ENCODE measurements at regions not wholly inside any gene's neighbourhood (a gene's known extent, or its start where the extent isn't known, plus 50 kb on each side); places are given as distances from the start of the nearest gene placed in this dataset.
A peak's percentile ranks its signal among the peaks of the same experiment; 100 is the strongest.

DNA sequence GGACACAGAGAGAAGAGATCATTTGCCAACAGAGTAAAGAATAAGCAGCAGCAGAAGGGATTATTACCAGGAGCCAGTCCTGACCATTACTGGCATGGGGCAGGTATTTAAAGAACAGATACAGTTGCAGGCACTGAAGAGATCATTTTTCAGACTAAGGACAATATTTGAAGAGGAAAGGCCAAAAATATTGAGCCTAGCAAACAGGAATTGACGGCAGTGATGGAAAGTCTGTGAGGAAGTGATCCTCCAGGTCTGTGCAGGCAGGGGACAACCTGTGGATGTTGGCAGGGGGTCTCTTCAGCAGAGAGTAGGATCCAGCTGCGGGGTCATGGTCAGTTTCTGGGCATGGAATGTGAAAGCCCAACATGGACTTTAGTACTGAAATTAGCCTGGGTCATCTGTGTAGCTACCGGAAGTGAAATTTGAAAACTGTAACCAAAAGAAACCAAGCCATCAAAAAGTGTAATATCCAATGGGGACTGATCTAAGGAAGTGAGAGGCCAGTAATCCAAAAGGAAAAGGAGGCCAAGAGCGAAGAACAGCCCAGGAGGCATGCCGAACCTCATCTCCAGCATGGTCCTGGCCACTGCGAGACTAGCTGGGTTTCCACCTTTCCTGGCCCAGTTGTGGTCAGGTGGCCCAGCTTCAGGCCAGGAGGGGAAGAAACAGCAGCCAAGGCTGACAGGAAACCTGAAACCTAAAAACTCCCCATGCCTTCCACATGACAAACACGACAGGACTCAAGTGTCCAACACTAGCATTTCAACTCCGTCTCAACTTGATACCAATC lies 115.1 kb upstream of the TNFAIP3 start:
- Histone ChIP-seq H3K79me2 (ENCODE audit: low read length) (no peaks in the 10 kb centered on the region), H3K4me2 (ENCODE audit: low read depth, low read length, poor library complexity, severe bottlenecking) (no peak overlapping the region), H3K4me1 (ENCODE audit: low read length) (peaks cover 36% of the 10 kb centered on the region), H2AFZ (ENCODE audit: low read length) (no peak overlapping the region), H3K9me2 (replicated peaks; ENCODE audit: insufficient read depth, low read length) (no peaks in the 10 kb centered on the region), H3K4me3 (ENCODE audit: low read length) (no peak overlapping the region), H3K9ac (ENCODE audit: low read length) (no peak overlapping the region), H3K36me3 (ENCODE audit: insufficient read depth, low read length) (no peaks in the 10 kb centered on the region), H3K27me3 (ENCODE audit: low read length) (no peaks in the 10 kb centered on the region), H4K20me1 (ENCODE audit: insufficient read depth, low read depth, low read length) (no peaks in the 10 kb centered on the region), H3K27ac (ENCODE audit: low read length) (no peak overlapping the region), H3K9me3 (ENCODE audit: low read length) (no peaks in the 10 kb centered on the region)
- no peak for DNase-seq

DNA sequence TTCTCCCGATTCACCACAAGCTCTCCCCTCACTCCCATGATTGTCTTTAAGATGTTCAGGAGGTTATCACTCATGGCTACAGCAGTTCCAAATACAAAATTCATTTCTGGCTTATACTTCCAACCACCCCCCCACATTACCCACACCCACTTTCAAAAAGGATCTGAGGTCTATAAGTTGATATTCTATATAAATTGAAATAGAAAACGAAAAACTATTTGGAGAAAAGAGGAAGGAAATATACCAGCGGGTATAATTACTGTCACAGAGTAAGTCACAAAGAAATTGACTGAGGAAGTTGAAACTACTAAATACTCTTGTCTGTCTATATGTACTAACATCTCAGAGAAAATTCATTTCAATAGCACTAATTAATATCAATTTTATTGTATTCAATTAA lies 112.7 kb upstream of the TNFAIP3 start:
- Histone ChIP-seq H2AFZ (ENCODE audit: low read length) (no peak overlapping the region), H3K27ac (ENCODE audit: low read length) (peak overlapping the region; percentile 76), H3K27me3 (ENCODE audit: low read length) (no peaks in the 10 kb centered on the region), H3K79me2 (ENCODE audit: low read length) (no peaks in the 10 kb centered on the region), H3K4me1 (ENCODE audit: low read length) (peaks cover 24% of the 10 kb centered on the region), H3K4me2 (ENCODE audit: low read depth, low read length, poor library complexity, severe bottlenecking) (peak overlapping the region; percentile 53), H3K4me3 (ENCODE audit: low read length) (no peak overlapping the region), H4K20me1 (ENCODE audit: insufficient read depth, low read depth, low read length) (no peaks in the 10 kb centered on the region), H3K9ac (ENCODE audit: low read length) (no peak overlapping the region), H3K9me2 (replicated peaks; ENCODE audit: insufficient read depth, low read length) (no peaks in the 10 kb centered on the region), H3K36me3 (ENCODE audit: insufficient read depth, low read length) (no peaks in the 10 kb centered on the region), H3K9me3 (ENCODE audit: low read length) (no peaks in the 10 kb centered on the region)
- peak; percentile 76 for DNase-seq

DNA sequence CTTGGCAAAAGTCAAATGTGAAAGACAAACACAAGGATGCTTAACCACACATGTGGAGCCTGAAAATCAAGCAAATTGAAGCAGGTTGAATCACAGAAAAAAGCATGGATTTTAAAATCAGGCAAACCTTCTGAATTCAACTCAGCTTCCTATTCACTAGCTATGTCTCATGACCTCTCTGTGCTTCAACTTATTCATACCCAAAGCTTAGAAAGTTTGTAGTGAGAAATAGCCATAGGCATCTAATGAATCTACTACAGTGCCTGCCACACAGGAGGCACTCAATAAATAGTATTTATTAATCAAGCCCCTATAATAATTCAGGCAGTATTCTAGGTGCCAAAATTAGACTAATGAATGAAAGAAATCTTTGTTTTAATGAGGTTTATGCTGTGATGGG lies 112.2 kb upstream of the TNFAIP3 start:
- Histone ChIP-seq H2AFZ (ENCODE audit: low read length) (peak overlapping the region; percentile 1; the same call in 1 of the 2 replicates), H3K79me2 (ENCODE audit: low read length) (no peaks in the 10 kb centered on the region), H3K36me3 (ENCODE audit: insufficient read depth, low read length) (no peaks in the 10 kb centered on the region), H3K9ac (ENCODE audit: low read length) (0 out of 2 replicates have a peak overlapping the region, but pooled peaks have one; percentile 15), H4K20me1 (ENCODE audit: insufficient read depth, low read depth, low read length) (no peaks in the 10 kb centered on the region), H3K4me3 (ENCODE audit: low read length) (no peak overlapping the region), H3K9me2 (replicated peaks; ENCODE audit: insufficient read depth, low read length) (no peaks in the 10 kb centered on the region), H3K4me2 (ENCODE audit: low read depth, low read length, poor library complexity, severe bottlenecking) (peak overlapping the region; percentile 53), H3K27me3 (ENCODE audit: low read length) (no peaks in the 10 kb centered on the region), H3K9me3 (ENCODE audit: low read length) (no peaks in the 10 kb centered on the region), H3K27ac (ENCODE audit: low read length) (peak overlapping the region; percentile 76), H3K4me1 (ENCODE audit: low read length) (peaks cover 24% of the 10 kb centered on the region)
- DNase-seq: no peak

DNA sequence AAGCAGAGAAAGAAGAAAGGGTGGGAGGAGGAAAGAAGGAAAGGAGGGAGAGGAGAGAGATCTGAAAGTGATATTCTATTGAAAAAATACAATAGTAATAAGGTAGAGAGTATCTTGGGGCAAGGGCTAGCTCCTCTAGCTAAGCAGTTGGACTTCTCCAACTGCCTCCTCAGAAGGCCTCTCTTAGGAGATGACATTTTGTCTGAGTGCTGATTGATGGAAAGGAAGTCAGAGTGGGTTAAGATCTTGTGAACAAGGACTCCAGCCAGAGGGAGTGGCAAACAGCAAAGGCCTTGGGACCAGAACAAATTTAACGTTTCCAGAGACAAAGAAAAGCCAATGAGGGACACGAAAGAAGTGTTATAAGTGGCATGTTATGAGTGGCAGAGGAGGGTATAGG lies 111.8 kb upstream of the TNFAIP3 start:
- Histone ChIP-seq H3K4me3 (ENCODE audit: low read length) (no peak overlapping the region), H3K27ac (ENCODE audit: low read length) (peak overlapping the region; percentile 76)

DNA sequence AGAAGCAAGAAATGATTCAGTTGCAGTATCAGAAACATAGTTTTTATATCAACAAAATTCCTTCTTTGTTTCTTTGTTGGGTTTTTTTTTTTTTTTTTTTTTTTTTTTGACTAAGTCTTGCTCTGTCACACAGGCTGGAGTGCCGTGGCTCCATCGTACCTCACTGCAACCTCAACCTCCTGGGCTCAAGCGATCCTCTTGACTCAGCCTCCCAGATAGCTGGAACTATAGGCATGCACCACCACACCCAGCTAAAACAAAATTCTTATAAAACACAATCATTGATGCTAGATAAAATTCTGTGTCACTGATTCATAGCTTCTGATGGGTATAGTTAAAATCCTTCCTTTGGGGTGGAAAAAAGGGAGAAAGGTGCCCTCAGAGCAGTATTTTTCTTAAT lies 110.3 kb upstream of the TNFAIP3 start:
- Histone ChIP-seq H3K9me2 (replicated peaks; ENCODE audit: insufficient read depth, low read length) (no peaks in the 10 kb centered on the region), H2AFZ (ENCODE audit: low read length) (no peak overlapping the region), H3K79me2 (ENCODE audit: low read length) (no peaks in the 10 kb centered on the region), H3K4me2 (ENCODE audit: low read depth, low read length, poor library complexity, severe bottlenecking) (no peak overlapping the region), H3K9ac (ENCODE audit: low read length) (no peak overlapping the region), H3K27ac (ENCODE audit: low read length) (no peak overlapping the region), H3K9me3 (ENCODE audit: low read length) (no peaks in the 10 kb centered on the region), H3K27me3 (ENCODE audit: low read length) (no peaks in the 10 kb centered on the region), H3K4me3 (ENCODE audit: low read length) (no peak overlapping the region), H3K36me3 (ENCODE audit: insufficient read depth, low read length) (no peaks in the 10 kb centered on the region), H4K20me1 (ENCODE audit: insufficient read depth, low read depth, low read length) (no peaks in the 10 kb centered on the region), H3K4me1 (ENCODE audit: low read length) (peaks cover 24% of the 10 kb centered on the region)
- no peak for DNase-seq

More for the DNA sequence above, 111.8 kb upstream of the TNFAIP3 start:
- no peaks in the 10 kb centered on the region for H3K9me3 ChIP-seq (ENCODE audit: low read length)
- H3K27me3 ChIP-seq (ENCODE audit: low read length): no peaks in the 10 kb centered on the region
- H2AFZ ChIP-seq (ENCODE audit: low read length): peak overlapping the region; percentile 1
- no peak for DNase-seq
- H3K9ac ChIP-seq (ENCODE audit: low read length): 0 out of 2 replicates have a peak overlapping the region, but pooled peaks have one; percentile 15
- H3K4me2 ChIP-seq (ENCODE audit: low read depth, low read length, poor library complexity, severe bottlenecking): peak overlapping the region; percentile 53
- H3K36me3 ChIP-seq (ENCODE audit: insufficient read depth, low read length): no peaks in the 10 kb centered on the region
- H4K20me1 ChIP-seq (ENCODE audit: insufficient read depth, low read depth, low read length): no peaks in the 10 kb centered on the region
- H3K9me2 ChIP-seq (replicated peaks; ENCODE audit: insufficient read depth, low read length): no peaks in the 10 kb centered on the region
- peaks cover 24% of the 10 kb centered on the region for H3K4me1 ChIP-seq (ENCODE audit: low read length)
- no peaks in the 10 kb centered on the region for H3K79me2 ChIP-seq (ENCODE audit: low read length)

DNA sequence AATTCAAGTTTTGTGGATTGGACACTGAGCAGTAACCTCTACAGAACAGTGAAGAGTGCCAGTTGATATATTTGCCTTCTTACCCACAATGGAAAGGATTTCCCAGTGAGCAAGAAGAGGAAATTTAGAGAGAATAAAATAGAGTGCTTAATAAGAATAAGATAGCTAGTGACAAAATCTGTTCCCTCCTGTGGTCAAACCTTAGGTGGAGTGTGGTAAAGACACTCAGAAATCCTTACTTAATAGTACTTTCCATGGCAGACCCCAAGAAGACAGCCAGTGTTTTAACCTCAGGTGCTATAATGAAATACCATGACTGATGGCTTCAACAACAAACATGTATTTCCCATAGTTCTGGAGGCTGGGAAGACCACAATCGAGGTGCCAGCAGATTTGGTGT lies 108.4 kb upstream of the TNFAIP3 start:
- H3K4me1 ChIP-seq (ENCODE audit: low read length): peaks cover 22% of the 10 kb centered on the region
- H3K4me2 ChIP-seq (ENCODE audit: low read depth, low read length, poor library complexity, severe bottlenecking): no peak overlapping the region
- no peaks in the 10 kb centered on the region for H4K20me1 ChIP-seq (ENCODE audit: insufficient read depth, low read depth, low read length)
- no peaks in the 10 kb centered on the region for H3K27me3 ChIP-seq (ENCODE audit: low read length)
- no peak overlapping the region for H3K4me3 ChIP-seq (ENCODE audit: low read length)
- H2AFZ ChIP-seq (ENCODE audit: low read length): no peak overlapping the region
- H3K9me3 ChIP-seq (ENCODE audit: low read length): no peaks in the 10 kb centered on the region
- H3K27ac ChIP-seq (ENCODE audit: low read length): no peak overlapping the region
- no peaks in the 10 kb centered on the region for H3K79me2 ChIP-seq (ENCODE audit: low read length)
- no peaks in the 10 kb centered on the region for H3K36me3 ChIP-seq (ENCODE audit: insufficient read depth, low read length)
- H3K9ac ChIP-seq (ENCODE audit: low read length): no peak overlapping the region
- no peaks in the 10 kb centered on the region for H3K9me2 ChIP-seq (replicated peaks; ENCODE audit: insufficient read depth, low read length)
- DNase-seq: no peak

DNA sequence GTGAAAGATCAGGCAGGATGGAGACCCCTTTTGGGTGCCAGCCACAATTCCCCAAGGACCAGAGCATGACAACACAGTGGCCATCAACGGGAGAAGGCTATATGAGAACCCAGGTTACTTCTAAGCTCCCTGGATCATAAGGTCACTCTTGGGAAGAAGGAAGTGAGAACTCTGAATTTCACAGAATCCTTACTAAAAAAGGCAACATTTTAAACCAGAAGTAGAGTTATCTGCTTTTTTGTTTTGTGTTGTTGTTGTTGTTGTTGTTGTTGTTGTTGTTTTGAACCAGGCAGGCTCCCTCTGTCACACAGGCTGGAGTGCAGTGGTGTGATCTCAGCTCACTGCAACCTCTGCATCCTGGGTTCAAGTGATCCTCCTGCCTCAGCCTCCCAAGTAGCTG lies 107.4 kb upstream of the TNFAIP3 start:
- H3K9me3 ChIP-seq (ENCODE audit: low read length): no peaks in the 10 kb centered on the region
- no peak overlapping the region for H3K4me3 ChIP-seq (ENCODE audit: low read length)
- no peaks in the 10 kb centered on the region for H3K27me3 ChIP-seq (ENCODE audit: low read length)
- no peaks in the 10 kb centered on the region for H3K79me2 ChIP-seq (ENCODE audit: low read length)
- H3K4me1 ChIP-seq (ENCODE audit: low read length): peaks cover 13% of the 10 kb centered on the region
- no peak overlapping the region for H3K9ac ChIP-seq (ENCODE audit: low read length)
- H3K36me3 ChIP-seq (ENCODE audit: insufficient read depth, low read length): no peaks in the 10 kb centered on the region
- H3K9me2 ChIP-seq (replicated peaks; ENCODE audit: insufficient read depth, low read length): no peaks in the 10 kb centered on the region
- H4K20me1 ChIP-seq (ENCODE audit: insufficient read depth, low read depth, low read length): no peaks in the 10 kb centered on the region
- DNase-seq: no peak
- H2AFZ ChIP-seq (ENCODE audit: low read length): no peak overlapping the region
- H3K27ac ChIP-seq (ENCODE audit: low read length): no peak overlapping the region
- no peak overlapping the region for H3K4me2 ChIP-seq (ENCODE audit: low read depth, low read length, poor library complexity, severe bottlenecking)

DNA sequence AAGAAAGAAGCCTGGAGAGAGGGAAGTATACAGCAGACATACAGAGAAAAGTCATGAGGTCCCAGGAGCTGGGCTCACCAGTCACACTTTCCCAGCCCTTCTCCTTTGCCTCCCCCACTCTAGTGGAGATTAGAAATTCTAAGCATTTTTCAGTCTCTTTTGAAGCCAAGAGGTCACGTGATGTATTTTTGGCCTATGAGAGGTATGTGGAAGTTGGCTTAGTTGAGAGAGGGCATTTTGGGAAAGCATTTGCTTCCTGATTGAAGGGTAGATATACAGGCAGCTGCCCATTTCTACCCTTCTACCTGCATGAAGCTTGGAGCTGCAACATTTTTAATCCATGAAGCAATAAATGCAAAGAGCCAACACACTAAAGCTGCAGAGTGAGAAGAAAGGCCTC lies 106.0 kb upstream of the TNFAIP3 start:
- no peaks in the 10 kb centered on the region for H3K4me1 ChIP-seq (ENCODE audit: low read length)
- H3K36me3 ChIP-seq (ENCODE audit: insufficient read depth, low read length): no peaks in the 10 kb centered on the region
- no peak overlapping the region for H3K4me3 ChIP-seq (ENCODE audit: low read length)
- DNase-seq: no peak
- H3K79me2 ChIP-seq (ENCODE audit: low read length): no peaks in the 10 kb centered on the region
- no peak overlapping the region for H2AFZ ChIP-seq (ENCODE audit: low read length)
- H3K27me3 ChIP-seq (ENCODE audit: low read length): no peaks in the 10 kb centered on the region
- no peaks in the 10 kb centered on the region for H4K20me1 ChIP-seq (ENCODE audit: insufficient read depth, low read depth, low read length)
- no peak overlapping the region for H3K4me2 ChIP-seq (ENCODE audit: low read depth, low read length, poor library complexity, severe bottlenecking)
- no peaks in the 10 kb centered on the region for H3K9me3 ChIP-seq (ENCODE audit: low read length)
- H3K9ac ChIP-seq (ENCODE audit: low read length): no peak overlapping the region
- no peak overlapping the region for H3K27ac ChIP-seq (ENCODE audit: low read length)
- H3K9me2 ChIP-seq (replicated peaks; ENCODE audit: insufficient read depth, low read length): no peaks in the 10 kb centered on the region
